Colonic mucosa (tissue), 4 donors: ENCODE measurements at regions not wholly inside any gene's neighbourhood (a gene's known extent, or its start where the extent isn't known, plus 50 kb on each side); places are given as distances from the start of the nearest gene placed in this dataset.

Source experiments
- DNase-seq: peaks from one replicate; pipeline ENCODE4 v3.0.0-alpha.2; 2020
- H3K27ac ChIP-seq: fragments of 200-600 bp; one replicate; pipeline ENCODE4 v1.8.0; 2021
- H3K27me3 ChIP-seq: fragments of 200-600 bp; one replicate; pipeline ENCODE4 v1.8.0; 2021
- H3K36me3 ChIP-seq: fragments of 200-600 bp; one replicate; pipeline ENCODE4 v1.8.0; 2021
- H3K4me1 ChIP-seq: fragments of 200-600 bp; one replicate; pipeline ENCODE4 v1.8.0; 2021; ENCODE audit warnings: mild to moderate bottlenecking
- H3K4me3 ChIP-seq: fragments of 200-600 bp; one replicate; pipeline ENCODE4 v1.8.0; 2021
- H3K9ac ChIP-seq, 2 donors: one replicate each; pipeline ENCODE4 v1.7.0; 2013; ENCODE audit warnings: control low read depth in 2 of 2, low read depth in 2 of 2, low read length in 2 of 2
- H3K9me3 ChIP-seq: fragments of 200-600 bp; one replicate; pipeline ENCODE4 v1.8.0; 2021
- intact Hi-C: fragments of 100-400 bp; cut with DNase I; formaldehyde crosslinking; loops from one replicate; pipeline ENCODE4 v1.14.1; 2022
- TF ChIP-seq, protein P1 (sequence below): fragments of 200-600 bp; IDR thresholded peaks from one replicate; pipeline ENCODE4 v1.8.0; 2022; ENCODE audit warnings: antibody characterized with exemption, mild to moderate bottlenecking
- donor health status: healthy.
- donor health status: DM: no; HTN: no; CAD: no.
- donor health status: DM: no; HTN: no; CAD: no.

- no peaks in the 10 kb centered on the region for H3K9me3 ChIP-seq
- H3K9ac ChIP-seq: no peak overlapping the region
- DNase-seq: peak; percentile 11
- H3K27me3 ChIP-seq: no peaks in the 10 kb centered on the region
- H3K27ac ChIP-seq: no peak overlapping the region
- no peaks in the 10 kb centered on the region for H3K36me3 ChIP-seq
- TF ChIP-seq, protein P1, sequence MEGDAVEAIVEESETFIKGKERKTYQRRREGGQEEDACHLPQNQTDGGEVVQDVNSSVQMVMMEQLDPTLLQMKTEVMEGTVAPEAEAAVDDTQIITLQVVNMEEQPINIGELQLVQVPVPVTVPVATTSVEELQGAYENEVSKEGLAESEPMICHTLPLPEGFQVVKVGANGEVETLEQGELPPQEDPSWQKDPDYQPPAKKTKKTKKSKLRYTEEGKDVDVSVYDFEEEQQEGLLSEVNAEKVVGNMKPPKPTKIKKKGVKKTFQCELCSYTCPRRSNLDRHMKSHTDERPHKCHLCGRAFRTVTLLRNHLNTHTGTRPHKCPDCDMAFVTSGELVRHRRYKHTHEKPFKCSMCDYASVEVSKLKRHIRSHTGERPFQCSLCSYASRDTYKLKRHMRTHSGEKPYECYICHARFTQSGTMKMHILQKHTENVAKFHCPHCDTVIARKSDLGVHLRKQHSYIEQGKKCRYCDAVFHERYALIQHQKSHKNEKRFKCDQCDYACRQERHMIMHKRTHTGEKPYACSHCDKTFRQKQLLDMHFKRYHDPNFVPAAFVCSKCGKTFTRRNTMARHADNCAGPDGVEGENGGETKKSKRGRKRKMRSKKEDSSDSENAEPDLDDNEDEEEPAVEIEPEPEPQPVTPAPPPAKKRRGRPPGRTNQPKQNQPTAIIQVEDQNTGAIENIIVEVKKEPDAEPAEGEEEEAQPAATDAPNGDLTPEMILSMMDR: no peak
- intact Hi-C loops: no loop called here
- no peaks in the 10 kb centered on the region for H3K4me1 ChIP-seq
- H3K4me3 ChIP-seq: no peak overlapping the region
Observed at GRCh38 chr22:49011769-49012648, 815.7 kb downstream of the BRD1 start.

DNA sequence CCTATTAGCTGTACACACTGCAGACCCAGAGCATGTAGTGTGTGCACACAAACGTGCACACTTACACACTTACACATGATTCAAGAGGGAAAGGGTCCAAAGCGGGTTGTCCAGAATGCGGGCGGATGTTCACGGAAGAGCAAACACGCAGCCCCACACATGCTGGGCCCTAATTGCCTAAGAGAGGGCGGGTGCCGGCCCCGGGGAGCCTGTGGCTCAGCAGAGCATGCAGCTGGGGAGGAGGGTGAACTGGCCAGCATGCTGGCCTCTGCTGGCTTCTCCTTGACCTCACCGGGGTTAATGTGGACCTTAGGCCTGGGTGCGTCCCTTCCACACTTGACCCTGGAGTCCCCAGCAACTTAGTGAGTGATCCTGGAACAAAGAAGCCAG, 816.3 kb downstream of the BRD1 start:
- TF ChIP-seq, protein P1: no peak
- intact Hi-C loops: no loop called here

DNA sequence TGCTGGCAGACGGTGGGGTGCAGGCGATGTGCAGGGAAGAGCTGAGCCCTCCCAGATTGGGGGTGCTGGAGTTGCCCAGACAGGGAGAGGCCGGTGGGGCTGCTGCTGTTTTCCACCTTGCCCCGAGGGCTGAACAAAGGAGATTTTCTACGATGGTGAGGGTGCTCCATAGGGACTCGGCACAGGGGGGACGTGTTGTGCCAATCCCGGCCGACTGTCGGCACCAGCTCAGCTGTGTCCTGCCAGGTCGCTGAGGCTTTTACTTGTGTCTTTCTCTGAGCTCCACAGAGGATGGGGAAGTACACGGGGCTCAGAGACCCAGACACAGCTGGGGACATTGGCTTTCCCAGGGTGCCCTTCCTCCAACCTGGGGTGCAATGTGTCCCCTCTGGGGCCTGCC, 816.8 kb downstream of the BRD1 start:
- DNase-seq: no peak
- Histone ChIP-seq H3K36me3 (no peaks in the 10 kb centered on the region), H3K27me3 (no peaks in the 10 kb centered on the region), H3K4me1 (no peaks in the 10 kb centered on the region), H3K4me3 (no peak overlapping the region), H3K9me3 (no peaks in the 10 kb centered on the region), H3K27ac (no peak overlapping the region), H3K9ac (no peak overlapping the region)
- TF ChIP-seq, protein P1: no peak
- intact Hi-C loops: no loop called here

More for the DNA sequence above, 816.3 kb downstream of the BRD1 start:
- H3K9me3 ChIP-seq: no peaks in the 10 kb centered on the region
- DNase-seq: peak; percentile 6
- H3K27me3 ChIP-seq: no peaks in the 10 kb centered on the region
- no peak overlapping the region for H3K27ac ChIP-seq
- H3K4me3 ChIP-seq: no peak overlapping the region
- no peaks in the 10 kb centered on the region for H3K36me3 ChIP-seq
- no peaks in the 10 kb centered on the region for H3K4me1 ChIP-seq
- no peak overlapping the region for H3K9ac ChIP-seq

- no peaks in the 10 kb centered on the region for H3K4me1 ChIP-seq
- TF ChIP-seq, protein P1: no peak
- DNase-seq: peak; percentile 6
- H3K9me3 ChIP-seq: no peaks in the 10 kb centered on the region
- no peaks in the 10 kb centered on the region for H3K36me3 ChIP-seq
- no peaks in the 10 kb centered on the region for H3K27me3 ChIP-seq
- H3K4me3 ChIP-seq: no peak overlapping the region
- H3K27ac ChIP-seq: no peak overlapping the region
- H3K9ac ChIP-seq: no peak overlapping the region
- intact Hi-C loops: no loop called here
Observed at GRCh38 chr22:49010070-49010863, 817.4 kb downstream of the BRD1 start.

GRCh38 chr22:49009359-49010063, 818.2 kb downstream of the BRD1 start:
- H3K36me3 ChIP-seq: no peaks in the 10 kb centered on the region
- no peaks in the 10 kb centered on the region for H3K4me1 ChIP-seq
- H3K4me3 ChIP-seq: no peak overlapping the region
- no peaks in the 10 kb centered on the region for H3K27me3 ChIP-seq
- H3K27ac ChIP-seq: no peak overlapping the region
- H3K9ac ChIP-seq: no peak overlapping the region
- intact Hi-C loops: no loop called here
- H3K9me3 ChIP-seq: no peaks in the 10 kb centered on the region
- TF ChIP-seq, protein P1: no peak
- no peak for DNase-seq
